Endodermal cell (in vitro differentiated cells): ENCODE measurements at regions not wholly inside any gene's neighbourhood (a gene's known extent, or its start where the extent isn't known, plus 50 kb on each side); places are given as distances from the start of the nearest gene placed in this dataset.

Experiments
- DNase-seq: peaks from one replicate; pipeline ENCODE4 v3.0.0-alpha.2; 2017
- H3K27ac ChIP-seq: 2 replicates; pipeline ENCODE4 v1.5.1; 2013; ENCODE audit warnings: mild to moderate bottlenecking, low read depth, low read length, moderate library complexity
- H3K27me3 ChIP-seq: 2 replicates; pipeline ENCODE4 v1.6.1; 2013; ENCODE audit warnings: mild to moderate bottlenecking, low read length, moderate library complexity; ENCODE audit not compliant: insufficient read depth, control insufficient read depth, poor library complexity, severe bottlenecking
- H3K36me3 ChIP-seq: 2 replicates; pipeline ENCODE4 v1.7.0; 2013; ENCODE audit warnings: mild to moderate bottlenecking, low read length, moderate library complexity; ENCODE audit not compliant: control insufficient read depth, insufficient read depth
- H3K4me1 ChIP-seq: one replicate; pipeline ENCODE4 v1.7.0; 2013; ENCODE audit warnings: low read length; ENCODE audit not compliant: control insufficient read depth, insufficient read depth
- H3K4me3 ChIP-seq: 2 replicates; pipeline ENCODE4 v1.5.1; 2013; ENCODE audit warnings: mild to moderate bottlenecking, low read length, moderate library complexity
- H3K9ac ChIP-seq: 2 replicates; pipeline ENCODE4 v1.6.1; 2013; ENCODE audit warnings: mild to moderate bottlenecking, low read length, moderate library complexity; ENCODE audit not compliant: poor library complexity, severe bottlenecking; ENCODE audit errors: extremely low read depth
- H3K9me3 ChIP-seq: 2 replicates; pipeline ENCODE4 v1.6.1; 2013; ENCODE audit warnings: mild to moderate bottlenecking, low read length, moderate library complexity; ENCODE audit not compliant: control insufficient read depth
- H3K27ac Mint-ChIP-seq: 2 replicates; pipeline ENCODE4 v1.8.0; 2020; ENCODE audit warnings: mixed read lengths
- H3K27me3 Mint-ChIP-seq: 2 replicates; pipeline ENCODE4 v1.8.0; 2021; ENCODE audit warnings: mild to moderate bottlenecking, mixed read lengths; ENCODE audit not compliant: insufficient read depth
- H3K36me3 Mint-ChIP-seq: 2 replicates; pipeline ENCODE4 v1.8.0; 2020; ENCODE audit warnings: low read depth, mixed read lengths
- H3K4me1 Mint-ChIP-seq: 2 replicates; pipeline ENCODE4 v1.8.0; 2020; ENCODE audit warnings: mixed read lengths
- H3K4me3 Mint-ChIP-seq: 2 replicates; pipeline ENCODE4 v1.8.0; 2020; ENCODE audit warnings: mild to moderate bottlenecking, moderate library complexity, mixed read lengths
- H3K9me3 Mint-ChIP-seq: 2 replicates; pipeline ENCODE4 v1.8.0; 2020; ENCODE audit warnings: mild to moderate bottlenecking, mixed read lengths
- CTCF ChIP-seq: fragments of 200-600 bp; sonication (generic); conservative IDR thresholded peaks from 2 replicates; pipeline ENCODE4 v1.5.0; 2021; ENCODE audit warnings: antibody characterized with exemption, mild to moderate bottlenecking
- WGBS, 2 experiments: methylation state at CpG; one replicate each; pipeline versions ENCODE4 v1.1.5 to v1.1.7; 2013; ENCODE audit warnings: missing lambda C conversion rate in 2 of 2, mixed read lengths in 1 of 2; ENCODE audit not compliant: insufficient coverage in 1 of 2, insufficient read length in 1 of 2; 5-methylcytosine and 5-hydroxymethylcytosine counted together

- no peak overlapping the region for H3K27ac Mint-ChIP-seq
- Histone ChIP-seq H3K4me1 (no peaks in the 10 kb centered on the region), H3K9ac (no peak overlapping the region), H3K27ac (no peak overlapping the region), H3K27me3 (no peaks in the 10 kb centered on the region), H3K36me3 (no peaks in the 10 kb centered on the region), H3K9me3 (no peaks in the 10 kb centered on the region), H3K4me3 (no peak overlapping the region)
- TF ChIP-seq CTCF, result no peak
- peaks cover 9% of the 10 kb centered on the region for H3K9me3 Mint-ChIP-seq
- H3K36me3 Mint-ChIP-seq, result no peaks in the 10 kb centered on the region
- peaks cover 6% of the 10 kb centered on the region for H3K4me1 Mint-ChIP-seq
- no peak overlapping the region for H3K4me3 Mint-ChIP-seq
- 60 to 76% methylated on average over 2 to 3 of the region's 3 CpGs for WGBS, 2 experiments
- no peak for DNase-seq
- no peaks in the 10 kb centered on the region for H3K27me3 Mint-ChIP-seq
These were observed 386.5 kb upstream of the BRINP3 start for GRCh38 chr1:190864013-190864641.

GRCh38 chr1:190880352-190880751 lies 402.7 kb upstream of the BRINP3 start:
- H3K4me3 Mint-ChIP-seq, result no peak overlapping the region
- WGBS, 2 experiments, result 78% methylated on average over 1 of the region's 3 CpGs; no CpG with 5 or more reads in 1 of the 2 experiments
- Histone ChIP-seq H3K9ac (no peak overlapping the region), H3K4me3 (no peak overlapping the region), H3K36me3 (no peaks in the 10 kb centered on the region), H3K27me3 (peaks cover 22% of the 10 kb centered on the region), H3K4me1 (no peaks in the 10 kb centered on the region), H3K27ac (no peak overlapping the region), H3K9me3 (no peaks in the 10 kb centered on the region)
- H3K27me3 Mint-ChIP-seq, result peaks cover 7% of the 10 kb centered on the region
- no peak overlapping the region for H3K27ac Mint-ChIP-seq
- H3K4me1 Mint-ChIP-seq, result peaks cover 1% of the 10 kb centered on the region
- H3K36me3 Mint-ChIP-seq, result no peaks in the 10 kb centered on the region
- no peak for DNase-seq
- TF ChIP-seq CTCF, result no peak
- H3K9me3 Mint-ChIP-seq, result no peaks in the 10 kb centered on the region

- no peak for DNase-seq
- H3K9me3 ChIP-seq, result no peaks in the 10 kb centered on the region
- no peak overlapping the region for H3K27ac ChIP-seq
- peaks cover 10% of the 10 kb centered on the region for H3K27me3 Mint-ChIP-seq
- no peaks in the 10 kb centered on the region for H3K36me3 ChIP-seq
- no peak overlapping the region for H3K4me3 ChIP-seq
- no peak overlapping the region for H3K27ac Mint-ChIP-seq
- H3K4me3 Mint-ChIP-seq, result no peak overlapping the region
- peaks cover 1% of the 10 kb centered on the region for H3K4me1 Mint-ChIP-seq
- no peaks in the 10 kb centered on the region for H3K36me3 Mint-ChIP-seq
- 69% methylated on average over 2 of the region's 3 CpGs; no CpG with 5 or more reads in 1 of the 2 experiments for WGBS, 2 experiments
- H3K9me3 Mint-ChIP-seq, result no peaks in the 10 kb centered on the region
- no peak overlapping the region for H3K9ac ChIP-seq
- no peak for TF ChIP-seq CTCF
- H3K27me3 ChIP-seq, result peaks cover 26% of the 10 kb centered on the region
- no peaks in the 10 kb centered on the region for H3K4me1 ChIP-seq
These were observed 403.4 kb upstream of the BRINP3 start for GRCh38 chr1:190881064-190881463.
